GM18867 (cell line): ENCODE measurements at regions not wholly inside any gene's neighbourhood (a gene's known extent, or its start where the extent isn't known, plus 50 kb on each side); places are given as distances from the start of the nearest gene placed in this dataset.
"Not testable (repeated sequence)": the region's sequence is repeated elsewhere in the genome, so short reads cannot be mapped to it uniquely, and the experiment has no call there.

Source experiments
- ATAC-seq: cut with Tn5 transposase; IDR thresholded peaks from one replicate; pipeline ENCODE4 v1.9.1; 2021; ENCODE audit warnings: mild to moderate bottlenecking, moderate library complexity; ENCODE audit not compliant: unreplicated experiment

DNA sequence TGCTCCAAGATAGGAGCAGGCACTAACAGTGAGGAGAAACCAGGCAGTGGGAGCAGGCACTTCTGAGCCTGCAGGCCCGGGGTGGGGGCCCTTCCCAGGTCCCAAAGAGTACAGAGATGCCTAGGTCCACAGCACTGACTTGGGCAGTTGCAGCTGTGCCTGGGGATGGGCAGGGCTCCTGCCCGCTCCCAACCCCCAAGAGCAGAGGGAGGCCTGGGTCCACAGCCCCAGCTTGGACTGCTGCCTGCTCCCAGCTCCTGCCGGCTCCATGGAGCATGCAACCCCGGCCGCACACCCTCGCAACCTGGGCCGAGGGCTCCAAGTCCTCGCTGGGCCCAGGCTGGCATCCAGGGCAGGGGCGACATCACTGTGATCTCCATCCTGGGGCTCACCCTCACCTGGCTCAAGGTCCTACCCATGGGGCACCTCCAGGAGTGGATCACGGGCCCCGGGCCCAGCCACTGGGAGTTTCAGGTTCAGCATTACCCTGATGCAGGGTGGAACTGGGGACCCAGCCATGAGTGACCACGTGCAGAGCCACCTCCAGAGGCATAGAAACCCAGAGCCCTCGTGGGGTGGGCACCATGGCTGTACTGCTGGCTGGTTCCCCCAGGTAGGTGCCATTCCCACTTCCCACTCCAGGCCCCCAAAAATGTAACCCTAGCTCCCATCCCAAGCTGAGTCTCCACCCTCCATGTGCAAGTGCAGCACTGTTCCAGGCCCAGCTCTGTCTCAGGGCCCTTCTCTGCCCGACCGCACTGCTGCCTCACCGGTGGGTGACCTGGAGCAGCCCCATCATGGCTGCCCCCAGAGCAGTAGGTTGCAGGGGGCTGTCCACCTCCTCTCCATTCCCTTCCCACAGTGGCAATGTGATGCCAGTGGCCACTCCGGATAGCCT lies 325.6 kb downstream of the NR4A2 start:
- no peak for ATAC-seq

DNA sequence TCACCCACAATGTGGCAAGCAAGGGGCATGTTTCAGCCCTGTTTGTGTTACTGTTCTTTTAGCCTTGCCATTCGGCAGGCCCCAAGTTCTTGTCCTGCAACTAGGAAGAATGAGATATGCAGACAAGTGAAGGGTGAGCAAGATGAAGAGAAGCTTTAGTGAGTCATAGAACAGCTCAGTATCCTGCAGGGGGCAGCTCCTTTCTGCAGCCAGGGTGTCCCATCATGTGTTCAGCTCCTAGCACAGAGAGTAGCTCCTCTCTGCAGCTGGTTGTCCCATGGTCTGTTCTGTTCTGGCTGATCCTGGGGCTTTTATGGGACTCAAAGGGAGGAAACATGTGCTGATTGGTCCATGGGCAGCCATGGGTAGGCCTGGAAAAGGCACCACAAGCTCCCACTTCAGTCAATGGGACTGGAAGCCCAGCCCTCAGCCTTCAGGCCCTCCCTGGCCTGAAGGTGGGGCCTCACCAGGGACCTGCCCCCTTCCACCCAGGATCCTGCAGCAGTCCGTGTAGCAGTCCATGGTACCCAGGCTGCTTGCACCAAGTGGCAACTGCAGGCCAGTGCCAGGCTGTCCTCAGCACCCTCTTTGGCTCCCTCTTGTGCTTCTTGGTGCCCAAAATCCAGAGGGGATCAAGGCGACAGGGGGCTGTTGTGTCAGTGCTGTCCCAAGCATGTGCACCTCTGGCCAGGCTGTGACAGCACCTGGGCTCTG lies 326.4 kb downstream of the NR4A2 start:
- no peak for ATAC-seq

DNA sequence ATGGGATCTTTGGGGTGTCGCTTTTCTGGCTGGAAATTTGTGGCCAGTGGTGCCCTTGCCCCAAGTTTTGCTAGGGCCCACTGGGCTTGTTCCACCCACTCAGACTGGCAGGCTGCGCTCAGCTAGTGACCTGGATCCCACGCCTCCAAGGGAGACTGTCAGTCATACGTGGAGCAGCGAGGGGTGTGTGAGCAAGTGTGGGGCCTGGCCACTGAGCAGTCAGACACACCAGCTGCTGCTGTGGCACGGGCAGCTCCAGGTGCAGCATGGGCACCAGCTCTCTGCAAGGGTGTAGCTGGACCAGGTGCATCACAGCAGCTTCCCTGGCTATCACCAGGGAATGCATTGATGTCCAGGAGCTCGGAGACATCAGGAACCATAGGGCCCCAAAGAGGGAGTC lies 327.0 kb downstream of the NR4A2 start:
- ATAC-seq = no peak

DNA sequence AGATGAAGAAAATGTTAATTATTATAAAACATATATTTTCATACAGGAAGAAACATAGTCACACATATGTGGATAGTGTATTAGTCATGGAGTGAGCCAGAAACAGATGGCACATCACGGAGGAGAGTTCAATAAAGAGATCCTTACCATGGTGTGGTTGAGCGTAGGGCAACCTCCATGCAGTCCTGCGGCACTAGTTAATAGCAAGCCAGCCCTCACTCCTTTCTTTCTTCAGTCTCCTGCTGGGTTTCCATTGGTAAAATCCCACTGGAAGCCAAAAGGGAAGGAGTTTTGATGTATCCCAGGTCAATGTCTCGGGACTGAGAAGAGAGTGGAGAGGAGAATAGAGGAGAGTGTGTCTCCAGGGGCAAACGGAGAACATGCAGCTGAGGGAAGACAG lies 328.1 kb downstream of the NR4A2 start:
- no peak for ATAC-seq

DNA sequence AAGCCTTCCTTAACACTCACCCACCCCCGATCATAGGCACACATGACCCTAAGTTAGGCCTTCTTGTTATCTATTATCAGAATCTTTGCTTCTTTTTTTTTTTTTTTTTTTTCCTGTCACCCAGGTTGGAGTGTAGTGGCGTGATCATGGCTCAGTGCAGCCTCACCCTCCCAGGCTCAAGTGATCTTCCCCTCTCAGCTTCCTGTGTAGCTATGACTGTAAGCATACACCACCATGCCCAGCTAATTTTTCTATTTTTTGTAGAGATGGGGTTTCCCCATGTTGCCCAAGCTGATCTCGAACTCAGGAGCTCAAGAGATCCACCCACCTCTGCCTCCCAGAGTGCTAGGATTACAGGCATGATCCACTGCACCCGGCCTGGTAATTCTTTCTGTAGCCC lies 328.7 kb downstream of the NR4A2 start:
- no peak for ATAC-seq

DNA sequence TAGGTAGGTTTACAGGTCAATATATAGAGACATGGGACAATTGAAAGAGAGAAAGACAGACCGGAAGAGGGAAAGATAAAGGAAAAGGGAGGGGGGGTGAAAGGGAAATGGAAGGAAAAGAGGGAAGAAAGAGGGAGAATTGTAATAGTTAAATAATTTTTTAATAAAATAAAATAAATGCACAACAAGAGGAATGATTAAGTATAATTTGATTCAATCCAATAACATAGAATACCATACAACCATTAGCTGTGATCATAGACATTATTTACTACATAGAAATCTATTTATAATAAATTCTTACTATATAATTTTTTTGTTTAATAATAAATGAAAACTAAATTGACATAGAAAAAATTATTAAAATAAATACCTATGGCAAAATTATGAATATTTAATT lies 330.7 kb downstream of the NR4A2 start:
- ATAC-seq = no peak

DNA sequence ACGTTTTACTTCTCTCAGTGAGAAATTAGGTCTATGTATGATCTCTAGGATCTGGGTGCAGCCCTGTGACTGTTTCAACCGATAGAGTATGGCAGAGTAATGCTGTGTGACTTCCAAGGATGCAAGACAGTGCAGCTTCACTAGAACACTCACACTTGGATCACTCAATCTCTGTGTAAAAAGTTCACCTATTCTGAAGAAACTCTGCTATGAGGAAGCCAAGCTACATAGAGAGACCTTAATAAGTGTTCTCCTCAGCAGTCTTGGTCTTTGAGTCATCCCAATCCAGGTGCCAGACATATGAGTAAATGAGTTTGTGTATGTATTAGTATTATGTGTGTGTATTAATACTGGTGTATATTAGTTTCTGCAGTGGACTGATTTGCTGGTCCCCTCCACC lies 335.0 kb downstream of the NR4A2 start:
- ATAC-seq = no peak

DNA sequence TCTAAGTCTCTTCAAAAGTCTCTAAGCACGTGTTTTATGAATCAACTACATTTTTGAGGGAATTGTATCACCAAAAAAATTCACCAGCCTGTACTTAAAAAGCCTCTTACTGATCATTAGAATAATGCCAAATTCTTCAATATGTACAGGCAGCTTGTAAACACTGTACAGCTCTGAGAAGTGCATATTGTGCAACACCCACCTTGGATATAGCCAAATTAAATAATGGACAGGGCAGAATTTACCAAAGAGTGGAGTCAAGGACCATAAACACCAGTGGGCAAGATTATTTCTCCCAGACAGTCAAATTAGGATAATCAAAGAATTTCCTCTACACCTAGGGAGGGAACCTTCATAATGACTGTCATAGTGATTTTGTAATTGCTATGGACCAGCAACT lies 338.2 kb downstream of the NR4A2 start:
- no peak for ATAC-seq

DNA sequence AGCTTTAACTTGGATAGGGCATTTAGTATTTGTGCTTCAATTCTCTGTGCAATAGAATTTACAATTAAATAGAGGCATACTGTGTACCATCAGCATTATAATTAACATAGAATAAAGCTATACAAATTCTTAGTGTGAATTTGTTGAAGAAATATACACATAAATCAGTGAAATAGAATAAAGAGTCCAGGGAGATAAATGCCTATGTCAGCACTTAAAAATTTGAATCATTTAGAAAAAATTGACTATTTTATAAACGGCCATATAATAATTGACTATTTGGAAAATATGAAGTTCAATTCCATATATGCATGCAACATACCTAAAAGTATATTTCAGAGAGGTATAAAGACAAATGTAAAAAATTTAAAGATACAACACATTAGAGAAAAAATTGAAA lies 348.7 kb downstream of the NR4A2 start:
- no peak for ATAC-seq

DNA sequence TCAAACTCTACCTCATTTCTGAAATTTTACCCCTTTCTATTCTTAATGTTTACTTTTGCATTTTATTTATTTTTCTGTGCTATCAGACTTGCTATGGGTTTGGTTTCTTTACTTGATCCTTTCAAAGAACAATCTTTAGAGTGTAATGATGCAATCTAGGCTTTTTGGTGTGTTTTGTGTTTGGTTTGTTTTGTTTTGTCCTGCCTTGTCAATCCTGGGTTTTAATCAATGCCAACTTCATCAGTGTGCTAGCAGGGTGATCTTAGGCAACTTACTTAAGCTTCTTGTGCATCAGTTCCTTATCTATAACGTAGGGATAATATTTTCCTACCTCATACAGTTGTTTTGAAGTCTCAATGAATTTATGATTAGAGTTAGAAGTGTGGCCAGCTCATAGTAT lies 350.4 kb downstream of the NR4A2 start:
- no peak for ATAC-seq

DNA sequence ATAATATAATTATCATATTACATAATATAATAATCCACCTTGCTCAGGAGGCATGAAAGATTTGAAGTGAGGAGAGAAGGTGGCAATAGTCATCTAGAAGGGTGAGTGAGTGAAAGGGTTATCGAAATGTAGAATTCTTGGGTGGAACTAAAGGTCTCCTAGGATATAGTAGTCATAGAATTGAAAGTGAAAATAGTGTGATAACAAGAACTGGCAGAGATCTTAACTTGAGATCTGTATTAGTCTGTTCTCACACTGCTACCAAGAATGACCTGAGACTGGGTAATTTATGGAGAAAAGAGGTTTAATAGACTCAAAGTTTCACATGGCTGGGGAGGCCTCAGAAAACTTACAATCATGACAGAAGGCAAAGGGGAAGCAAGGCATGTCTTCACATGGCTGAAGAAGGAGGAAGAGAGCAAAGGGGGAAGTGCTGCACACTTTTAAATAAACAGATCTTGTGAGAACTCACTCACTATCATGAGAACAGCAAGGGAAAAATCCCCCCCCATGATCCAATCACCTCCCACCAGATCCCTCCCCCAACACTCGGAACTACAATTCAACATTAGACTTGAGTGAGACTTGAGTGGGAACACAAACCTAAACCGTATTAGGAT lies 351.5 kb downstream of the NR4A2 start:
- ATAC-seq = peak; percentile 64

DNA sequence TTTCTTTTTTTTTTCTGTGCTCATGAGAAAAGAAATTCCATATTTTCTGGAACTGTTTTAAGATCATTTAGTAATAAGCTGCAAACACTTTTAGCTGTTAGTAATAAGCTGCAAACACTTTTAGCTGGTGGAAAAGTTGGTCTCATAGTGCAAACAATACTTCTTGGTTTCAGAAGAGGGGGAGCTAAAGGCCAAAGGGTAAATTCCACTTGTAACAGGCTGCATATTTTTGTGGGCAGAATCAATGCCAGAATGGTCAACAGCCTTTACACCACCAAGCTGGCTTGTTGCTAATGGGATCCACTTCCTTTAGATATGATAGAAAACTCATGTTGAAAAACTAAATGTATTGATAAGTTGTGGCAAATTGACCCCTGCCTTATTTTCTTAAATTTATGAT lies 356.8 kb downstream of the NR4A2 start:
- no peak for ATAC-seq

DNA sequence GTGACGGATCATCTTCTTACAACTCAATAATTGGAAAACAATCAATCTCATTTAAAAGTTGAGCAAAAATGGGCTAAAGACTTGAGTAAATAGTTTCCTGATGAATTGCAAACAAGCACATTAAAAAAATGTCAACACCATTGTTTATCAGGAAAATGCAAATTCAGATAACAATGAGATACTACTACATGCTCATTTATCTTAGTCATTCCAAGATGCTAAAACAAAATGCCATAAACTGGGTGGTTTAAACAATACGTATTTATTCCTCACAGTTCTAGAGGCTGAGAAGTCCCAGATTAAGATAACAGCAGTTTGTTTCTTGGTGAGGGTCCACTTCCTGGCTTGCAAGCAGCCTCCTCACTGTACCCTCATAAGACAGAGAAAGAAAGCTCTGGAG lies 359.6 kb downstream of the NR4A2 start:
- no peak for ATAC-seq

DNA sequence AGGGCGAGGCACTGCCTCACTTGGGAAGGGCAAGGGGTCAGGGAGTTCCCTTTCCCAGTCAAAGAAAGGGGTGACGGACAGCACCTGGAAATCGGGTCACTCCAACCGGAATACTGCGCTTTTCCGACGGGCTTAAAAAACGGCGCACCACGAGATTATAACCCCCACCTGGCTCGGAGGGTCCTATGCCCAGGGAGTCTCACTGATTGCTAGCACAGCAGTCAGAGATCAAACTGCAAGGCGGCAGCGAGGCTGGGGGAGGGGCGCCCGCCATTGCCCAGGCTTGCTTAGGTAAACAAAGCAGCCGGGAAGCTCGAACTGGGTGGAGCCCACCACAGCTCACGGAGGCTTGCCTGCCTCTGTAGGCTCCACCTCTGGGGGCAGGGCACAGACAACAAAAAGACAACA lies 366.5 kb downstream of the NR4A2 start:
- not testable (repeated sequence) for ATAC-seq

DNA sequence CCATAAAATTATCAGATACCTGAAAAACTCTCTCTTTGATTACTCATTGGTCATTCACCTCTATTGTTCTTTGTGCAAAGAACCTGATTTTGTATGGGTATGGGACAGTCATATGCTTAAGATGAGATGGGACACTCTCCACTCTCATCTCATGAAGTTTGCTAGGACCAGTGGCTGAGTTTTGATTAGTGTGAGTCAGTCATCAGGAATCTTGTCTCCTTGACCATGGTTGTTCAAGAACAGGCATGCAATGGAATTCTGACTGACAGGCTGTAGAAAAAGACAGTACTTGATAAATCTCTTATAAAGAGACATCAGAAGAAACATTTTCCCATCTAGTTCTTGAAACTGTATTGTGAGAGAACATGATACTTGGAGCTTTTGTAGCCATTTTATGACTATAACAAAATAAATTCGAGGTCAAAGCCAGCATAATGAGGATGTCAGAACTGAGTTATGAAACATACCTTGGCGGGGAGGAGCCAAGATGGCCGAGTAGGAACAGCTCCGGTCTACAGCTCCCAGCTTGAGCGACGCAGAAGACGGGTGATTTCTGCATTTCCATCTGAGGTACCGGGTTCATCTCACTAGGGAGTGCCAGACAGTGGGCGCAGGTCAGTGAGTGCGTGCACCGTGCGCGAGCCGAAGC lies 367.0 kb downstream of the NR4A2 start:
- ATAC-seq = no peak

DNA sequence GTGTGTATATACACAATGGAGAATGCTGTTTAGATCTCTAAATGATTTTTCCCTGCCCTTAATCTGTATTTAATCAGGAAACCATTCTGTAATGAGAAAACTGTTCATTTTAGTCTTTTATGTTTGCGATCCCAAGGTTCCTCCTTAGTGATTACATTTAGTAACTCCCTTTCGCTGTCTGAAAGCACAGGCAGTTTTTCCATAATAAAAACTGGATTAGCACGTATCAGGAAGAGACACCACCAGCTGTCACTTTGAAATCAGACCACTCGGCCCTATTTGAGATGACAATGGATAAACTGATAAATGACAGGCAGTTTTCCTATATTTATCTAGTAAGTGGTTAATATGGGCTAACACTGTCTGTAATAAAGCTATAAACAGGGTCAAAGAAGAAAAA lies 370.9 kb downstream of the NR4A2 start:
- no peak for ATAC-seq

DNA sequence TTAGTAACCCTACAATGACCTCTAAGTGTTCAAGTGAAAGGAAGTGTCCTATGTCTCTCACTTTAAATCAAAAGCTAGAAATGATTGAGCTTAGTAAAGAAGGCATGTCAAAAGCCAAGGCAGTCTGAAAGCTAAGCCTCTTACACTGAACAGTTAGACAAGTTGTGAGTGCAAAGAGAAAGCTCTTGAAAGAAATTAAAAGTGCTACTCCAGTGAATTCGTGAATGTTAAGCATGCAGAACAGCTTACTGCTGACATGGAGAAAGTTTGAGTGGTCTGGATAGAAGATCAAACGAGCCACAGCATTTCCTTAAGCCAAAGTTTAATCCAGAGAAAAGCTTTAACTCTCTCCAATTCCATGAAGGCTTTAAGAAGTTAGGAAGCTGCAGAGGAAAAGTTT lies 373.7 kb downstream of the NR4A2 start:
- ATAC-seq = no peak

DNA sequence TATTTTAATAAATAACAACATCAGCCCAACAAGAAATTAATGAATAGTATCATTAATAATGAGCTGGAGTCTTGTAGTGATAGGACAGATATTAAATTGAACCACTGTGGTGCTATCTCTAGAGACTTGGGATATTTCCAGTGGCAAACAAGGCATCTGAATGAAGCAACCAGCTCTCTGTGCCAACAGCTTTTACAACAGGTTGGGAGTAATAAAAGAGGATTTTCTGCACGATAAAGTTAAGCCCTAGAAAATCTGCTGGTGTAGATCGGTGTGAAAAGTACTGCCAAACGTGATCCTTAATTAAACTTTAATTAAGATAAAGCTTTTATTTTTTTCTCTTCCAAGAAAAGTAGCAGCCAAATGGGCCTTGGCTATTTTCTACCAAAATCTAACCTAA lies 385.5 kb downstream of the NR4A2 start:
- no peak for ATAC-seq

DNA sequence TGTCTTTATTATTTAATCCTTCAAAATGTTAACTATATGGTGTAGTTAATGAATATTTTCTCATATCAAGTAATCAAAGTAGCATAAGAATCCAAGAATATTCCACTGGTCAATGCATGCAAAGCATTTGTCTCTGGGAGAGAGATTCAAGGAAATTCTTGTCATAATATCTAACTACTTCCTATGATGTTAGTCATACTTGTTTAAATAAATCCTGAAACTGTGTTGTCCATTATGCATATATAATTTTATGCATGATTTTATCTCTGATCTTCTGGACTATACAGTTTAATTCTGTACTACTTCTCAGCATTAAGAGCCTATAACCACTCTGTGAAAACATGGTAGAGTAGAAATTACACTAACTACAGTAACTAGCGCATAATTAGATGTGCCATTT lies 388.3 kb downstream of the NR4A2 start:
- no peak for ATAC-seq

DNA sequence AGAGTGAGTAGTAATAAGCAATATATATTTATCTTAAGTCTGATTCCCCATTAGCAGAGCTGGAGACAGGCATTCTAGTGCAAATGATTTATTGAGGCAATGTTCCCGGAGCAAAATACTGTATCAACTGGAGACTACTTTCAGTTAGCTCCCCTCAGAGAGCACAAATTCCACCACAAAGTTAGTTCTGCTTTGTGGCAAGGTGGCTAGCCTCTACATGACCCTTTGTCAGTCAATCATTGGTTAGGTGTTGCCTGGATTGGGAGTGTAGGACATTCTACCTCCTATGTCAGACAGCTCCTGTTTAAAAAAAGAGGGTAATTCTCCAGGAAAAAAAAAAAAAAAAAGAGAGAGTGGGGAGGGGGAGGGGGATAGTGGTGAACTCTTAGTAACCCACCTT lies 402.2 kb downstream of the NR4A2 start:
- no peak for ATAC-seq

DNA sequence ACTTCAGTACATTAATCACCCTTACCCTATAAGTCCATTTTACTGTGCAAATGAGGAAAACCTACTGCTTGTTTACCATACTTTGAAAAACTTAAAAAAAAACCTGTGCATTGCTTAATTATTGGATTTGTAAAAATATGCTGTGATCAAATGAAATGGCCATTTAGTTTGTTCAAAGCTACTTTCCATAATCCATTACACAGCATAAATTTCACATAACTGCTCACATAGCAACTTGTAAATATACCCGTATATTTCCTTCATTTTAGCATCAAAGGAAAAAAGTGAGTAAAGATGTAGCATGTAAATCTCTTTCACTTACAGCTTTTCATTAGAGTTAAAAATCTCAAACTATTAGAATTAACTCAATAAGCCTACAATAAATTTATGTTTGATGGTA lies 415.1 kb downstream of the NR4A2 start:
- ATAC-seq = no peak
